ENCODE measurements at regions not wholly inside any gene's neighbourhood (a gene's known extent, or its start where the extent isn't known, plus 50 kb on each side); places are given as distances from the start of the nearest gene placed in this dataset.

- TF ChIP-seq EGR1 (IDR thresholded peaks at IDR 0.05; ENCODE audit: borderline replicate concordance, low read depth, low read length) (no peak), CREB1 (IDR thresholded peaks at IDR 0.05) (no peak), CBX5 (IDR thresholded peaks at IDR 0.05; ENCODE audit: low read depth, low read length) (no peak)
Observed at GRCh38 chr2:164080486-164080885, 344.7 kb upstream of the FIGN start (continued).

All from H1 (cell line).